IMR-90 (cell line): ENCODE measurements at regions not wholly inside any gene's neighbourhood (a gene's known extent, or its start where the extent isn't known, plus 50 kb on each side); places are given as distances from the start of the nearest gene placed in this dataset.

Source experiments
- ATAC-seq: fragments of 200-7000 bp; cut with Tn5 transposase; 2 replicates; pipeline ENCODE4 v1.9.1; 2020; ENCODE audit warnings: low read depth, mild to moderate bottlenecking, moderate library complexity
- BruUV-seq: library from RNA; stranded (reverse); fragments of 400-500 nt; replicated peaks from 2 replicates; lab custom pipeline; 2021; lab: Mats Ljungman, UMichigan
- CTCF ChIA-PET: fragments of 300-600 bp; formaldehyde crosslinking; extraction: SDS; loops from one replicate; lab custom pipeline; 2021; ENCODE audit warnings: antibody characterized with exemption; lab: Yijun Ruan, JAX
- POLR2A ChIA-PET: fragments of 300-600 bp; sonication (Branson Sonifier 250); formaldehyde crosslinking; loops from one replicate; lab custom pipeline; 2022; ENCODE audit warnings: antibody characterized with exemption; ENCODE audit not compliant: unreplicated experiment; lab: Charles Lee
- DNase-seq: peaks from one replicate; pipeline ENCODE4 v3.0.0; 2013
- H2AFZ ChIP-seq: replicated peaks from 2 replicates; pipeline ENCODE3; 2013; ENCODE audit warnings: low read length, mild to moderate bottlenecking; ENCODE audit not compliant: poor library complexity
- H2AK5ac ChIP-seq: 2 replicates; pipeline ENCODE4 v1.6.1; 2013; ENCODE audit warnings: low read depth, low read length, inconsistent platforms
- H2AK9ac ChIP-seq: replicated peaks from 2 replicates; pipeline ENCODE3; 2013; ENCODE audit warnings: mild to moderate bottlenecking, low read depth, low read length, moderate library complexity; ENCODE audit not compliant: poor library complexity
- H2BK120ac ChIP-seq: 2 replicates; pipeline ENCODE4 v1.6.1; 2013; ENCODE audit warnings: low read depth, low read length, inconsistent platforms
- H2BK15ac ChIP-seq: 3 replicates; pipeline ENCODE4 v1.6.1; 2013; ENCODE audit warnings: low read depth, low read length, inconsistent platforms
- H2BK20ac ChIP-seq: 2 replicates; pipeline ENCODE4 v1.6.1; 2013; ENCODE audit warnings: low read depth, mild to moderate bottlenecking, inconsistent platforms, low read length, moderate library complexity
- H2BK5ac ChIP-seq: 2 replicates; pipeline ENCODE4 v1.6.1; 2013; ENCODE audit warnings: mild to moderate bottlenecking, low read depth, low read length, inconsistent platforms; ENCODE audit not compliant: poor library complexity, severe bottlenecking
- H3K14ac ChIP-seq: replicated peaks from 2 replicates; pipeline ENCODE4 v1.6.1; 2013; ENCODE audit warnings: low read depth, low read length, inconsistent platforms
- H3K18ac ChIP-seq: 2 replicates; pipeline ENCODE4 v1.6.1; 2013; ENCODE audit warnings: low read depth, low read length, control low read depth
- H3K23ac ChIP-seq: 2 replicates; pipeline ENCODE4 v1.6.1; 2013; ENCODE audit warnings: low read depth, low read length, inconsistent platforms
- H3K27ac ChIP-seq: 2 replicates; pipeline ENCODE4 v1.5.1; 2013; ENCODE audit warnings: mild to moderate bottlenecking, control low read depth, low read length; ENCODE audit not compliant: insufficient read depth
- H3K27me3 ChIP-seq: 2 replicates; pipeline ENCODE4 v1.6.1; 2013; ENCODE audit warnings: low read length; ENCODE audit not compliant: control insufficient read depth, insufficient read depth
- H3K36me3 ChIP-seq: 2 replicates; pipeline ENCODE4 v1.6.1; 2013; ENCODE audit warnings: low read length, mixed read lengths; ENCODE audit not compliant: control insufficient read depth, insufficient read depth
- H3K4ac ChIP-seq: 2 replicates; pipeline ENCODE4 v1.6.1; 2013; ENCODE audit warnings: low read depth, low read length, inconsistent platforms
- H3K4me1 ChIP-seq: 2 replicates; pipeline ENCODE4 v1.6.1; 2013; ENCODE audit warnings: low read length, mixed read lengths; ENCODE audit not compliant: control insufficient read depth, insufficient read depth
- H3K4me2 ChIP-seq: 2 replicates; pipeline ENCODE4 v1.6.1; 2013; ENCODE audit warnings: low read depth, mild to moderate bottlenecking, control low read depth, low read length, moderate library complexity
- H3K4me3 ChIP-seq: 2 replicates; pipeline ENCODE4 v1.5.1; 2013; ENCODE audit warnings: low read depth, mild to moderate bottlenecking, control low read depth, low read length, moderate library complexity; ENCODE audit not compliant: insufficient read depth
- H3K56ac ChIP-seq: 2 replicates; pipeline ENCODE4 v1.6.1; 2013; ENCODE audit warnings: low read length, inconsistent platforms; ENCODE audit not compliant: insufficient read depth; ENCODE audit errors: extremely low read depth
- H3K79me1 ChIP-seq, 2 experiments: 2 replicates each; pipeline ENCODE4 v1.6.1; 2013; ENCODE audit warnings: low read length in 2 of 2, inconsistent platforms in 1 of 2, low read depth in 1 of 2
- H3K9ac ChIP-seq: 2 replicates; pipeline ENCODE4 v1.6.1; 2013; ENCODE audit warnings: low read depth, low read length, control low read depth
- H3K9me1 ChIP-seq: 2 replicates; pipeline ENCODE4 v1.6.1; 2013; ENCODE audit warnings: low read length, inconsistent platforms; ENCODE audit not compliant: insufficient read depth
- H3K9me3 ChIP-seq: 2 replicates; pipeline ENCODE4 v1.6.1; 2013; ENCODE audit warnings: low read length; ENCODE audit not compliant: control insufficient read depth, insufficient read depth
- H4K20me1 ChIP-seq: 2 replicates; pipeline ENCODE4 v1.6.1; 2013; ENCODE audit warnings: low read length, inconsistent platforms; ENCODE audit not compliant: insufficient read depth
- H4K5ac ChIP-seq: 2 replicates; pipeline ENCODE4 v1.6.1; 2013; ENCODE audit warnings: mild to moderate bottlenecking, low read depth, low read length, control low read depth
- H4K8ac ChIP-seq, 2 experiments: 2 replicates each; pipeline ENCODE4 v1.6.1; 2013; ENCODE audit warnings: low read depth in 2 of 2, low read length in 2 of 2, control low read depth in 1 of 2, inconsistent platforms in 1 of 2
- H4K91ac ChIP-seq: 2 replicates; pipeline ENCODE4 v1.6.1; 2013; ENCODE audit warnings: low read depth, low read length, inconsistent platforms; ENCODE audit not compliant: insufficient read depth
- POLR2A ChIP-seq: IDR thresholded peaks from 2 replicates; pipeline ENCODE4 v1.6.1; 2012; ENCODE audit warnings: mild to moderate bottlenecking, low read depth, low read length
- RAD21 ChIP-seq: IDR thresholded peaks from 2 replicates; pipeline ENCODE4 v1.6.1; 2012; ENCODE audit warnings: low read length, improper control_type of control experiment
- RCOR1 ChIP-seq: IDR thresholded peaks from 2 replicates; pipeline ENCODE4 v1.6.1; 2012; ENCODE audit warnings: mild to moderate bottlenecking, low read length, improper control_type of control experiment; ENCODE audit not compliant: insufficient replicate concordance
- RFX5 ChIP-seq: IDR thresholded peaks from 2 replicates; pipeline ENCODE4 v1.8.0; 2012; ENCODE audit warnings: low read depth, mild to moderate bottlenecking, low read length, moderate library complexity
- SMC3 ChIP-seq: fragments of 150-350 bp; IDR thresholded peaks from 2 replicates; pipeline ENCODE4 v1.6.1; 2016; ENCODE audit warnings: low read depth, mild to moderate bottlenecking, antibody characterized with exemption, low read length, moderate library complexity
- WGBS, 2 experiments: methylation state at CpG; one replicate each; pipeline versions ENCODE4 v1.1.5 to v1.1.7; 2013; ENCODE audit warnings: missing lambda C conversion rate in 2 of 2; ENCODE audit not compliant: insufficient read length in 1 of 2; ENCODE audit errors: extremely low coverage in 2 of 2; 5-methylcytosine and 5-hydroxymethylcytosine counted together
- dilution Hi-C: fragments of 300-500 bp; cut with HindIII; formaldehyde crosslinking; loops from one replicate; pipeline ENCODE4 v1.14.3; 2018; ENCODE audit warnings: low sequenced_read_pairs; ENCODE audit not compliant: unreplicated experiment
- in situ Hi-C: fragments of 300-500 bp; cut with MboI; formaldehyde crosslinking; loops from 3 replicates; pipeline ENCODE4 v1.14.3; 2019; ENCODE audit warnings: low sequenced_read_pairs, inconsistent platforms, mixed read lengths
- intact Hi-C: fragments of 100-400 bp; cut with micrococcal nuclease; formaldehyde crosslinking; loops from 2 replicates; pipeline ENCODE4 v1.10.0; 2022

DNA sequence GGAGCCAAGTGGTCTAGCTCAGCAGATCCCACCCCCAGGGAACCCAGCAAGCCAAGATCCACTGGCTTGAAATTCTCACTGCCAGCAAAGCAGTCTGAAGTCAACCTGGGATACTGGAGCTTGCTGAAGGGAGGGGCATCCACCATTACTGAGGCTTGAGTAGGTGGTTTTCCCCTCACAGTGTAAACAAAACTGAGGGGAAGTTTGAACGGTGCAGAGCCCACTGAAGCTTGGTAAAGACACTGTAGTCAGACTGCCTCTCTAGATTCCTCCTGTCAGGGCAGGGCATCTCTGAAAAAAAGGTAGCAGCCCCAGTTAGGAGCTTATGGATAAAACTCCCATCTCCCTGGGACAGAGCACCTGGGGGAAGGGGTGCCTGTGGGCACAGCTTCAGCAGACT lies 819.5 kb upstream of the EPHA7 start:
- no peaks in the 10 kb centered on the region for H3K36me3 ChIP-seq
- H2BK20ac ChIP-seq = no peak overlapping the region
- no peaks in the 10 kb centered on the region for H4K20me1 ChIP-seq
- H3K79me1 ChIP-seq = no peaks in the 10 kb centered on the region
- no peak overlapping the region for H3K9ac ChIP-seq
- no peak overlapping the region for H3K4ac ChIP-seq
- H3K4me1 ChIP-seq = no peaks in the 10 kb centered on the region
- no peak for ATAC-seq
- BruUV-seq = no TSS peak
- no peaks in the 10 kb centered on the region for H3K9me1 ChIP-seq
- no peak overlapping the region for H2AFZ ChIP-seq
- no peak for DNase-seq
- H2AK5ac ChIP-seq = no peak overlapping the region
- no peak for TF ChIP-seq SMC3
- no peak for TF ChIP-seq RAD21
- no peak for TF ChIP-seq RCOR1
- no peak for TF ChIP-seq RFX5
- TF ChIP-seq POLR2A = no peak
- dilution Hi-C loops (no loop called here), in situ Hi-C loops (no loop called here), intact Hi-C loops (no loop called here)
- no peak overlapping the region for H2BK5ac ChIP-seq
- no peaks in the 10 kb centered on the region; the same call in 1 of the 2 replicates for H3K9me3 ChIP-seq
- H3K23ac ChIP-seq = no peak overlapping the region
- no peak overlapping the region for H2BK120ac ChIP-seq
- POLR2A ChIA-PET = no interaction called here
- no peak overlapping the region for H4K8ac ChIP-seq
- no peak overlapping the region for H4K5ac ChIP-seq
- H3K27me3 ChIP-seq = no peaks in the 10 kb centered on the region
- H3K56ac ChIP-seq = no peak overlapping the region
- H3K4me2 ChIP-seq = no peak overlapping the region
- no peak overlapping the region for H4K91ac ChIP-seq
- H3K18ac ChIP-seq = no peak overlapping the region
- H3K27ac ChIP-seq = no peak overlapping the region
- no peak overlapping the region for H3K14ac ChIP-seq
- WGBS, 2 experiments = no CpG with 5 or more reads among the region's 1 CpG
- no peak overlapping the region for H2AK9ac ChIP-seq
- H2BK15ac ChIP-seq = no peak overlapping the region
- H3K4me3 ChIP-seq = no peak overlapping the region
- CTCF ChIA-PET = no interaction called here
